Mesenchymal stem cell (in vitro differentiated cells and primary cell): ENCODE measurements at regions not wholly inside any gene's neighbourhood (a gene's known extent, or its start where the extent isn't known, plus 50 kb on each side); places are given as distances from the start of the nearest gene placed in this dataset.

Source experiments
- DNase-seq: peaks from one replicate; pipeline ENCODE4 v3.0.0-alpha.2; 2013
- H2AFZ ChIP-seq: one replicate; pipeline ENCODE4 v1.6.1; 2013; ENCODE audit warnings: low read depth, mild to moderate bottlenecking, control low read depth, inconsistent platforms, low read length, moderate library complexity
- H2AK5ac ChIP-seq: 2 replicates; pipeline ENCODE4 v1.6.1; 2013; ENCODE audit warnings: low read length, moderate library complexity, mild to moderate bottlenecking, inconsistent platforms; ENCODE audit not compliant: severe bottlenecking
- H2BK120ac ChIP-seq: one replicate; pipeline ENCODE4 v1.6.1; 2013; ENCODE audit warnings: low read depth, mild to moderate bottlenecking, inconsistent platforms, low read length, moderate library complexity
- H2BK12ac ChIP-seq, 2 experiments: one replicate each; pipeline ENCODE4 v1.6.1; 2013; ENCODE audit warnings: inconsistent platforms in 2 of 2, low read length in 2 of 2, mild to moderate bottlenecking in 2 of 2, moderate library complexity in 2 of 2, control low read depth in 1 of 2
- H2BK15ac ChIP-seq: one replicate; pipeline ENCODE4 v1.6.1; 2013; ENCODE audit warnings: mild to moderate bottlenecking, low read depth, inconsistent platforms; ENCODE audit not compliant: poor library complexity, severe bottlenecking
- H2BK5ac ChIP-seq: 2 replicates; pipeline ENCODE4 v1.6.1; 2013; ENCODE audit warnings: low read depth, mild to moderate bottlenecking, low read length, control low read depth, inconsistent platforms; ENCODE audit not compliant: poor library complexity, severe bottlenecking
- H3K14ac ChIP-seq, 2 experiments: one replicate each; pipeline ENCODE4 v1.6.1; 2013; ENCODE audit warnings: inconsistent platforms in 2 of 2, low read length in 2 of 2, control low read depth in 1 of 2, mild to moderate bottlenecking in 1 of 2, moderate library complexity in 1 of 2
- H3K18ac ChIP-seq, 2 experiments: one replicate each; pipeline ENCODE4 v1.6.1; 2013; ENCODE audit warnings: inconsistent platforms in 2 of 2, low read length in 2 of 2, control low read depth in 1 of 2, low read depth in 1 of 2, mild to moderate bottlenecking in 1 of 2
- H3K23ac ChIP-seq, 2 experiments: one replicate each; pipeline ENCODE4 v1.6.1; 2013; ENCODE audit warnings: inconsistent platforms in 2 of 2, low read length in 2 of 2, mild to moderate bottlenecking in 2 of 2, moderate library complexity in 2 of 2, control low read depth in 1 of 2
- H3K27ac ChIP-seq: 2 replicates; pipeline ENCODE4 v1.5.1; 2013; ENCODE audit warnings: mild to moderate bottlenecking, moderate library complexity, low read length, control low read depth, inconsistent platforms; ENCODE audit not compliant: poor library complexity, severe bottlenecking
- H3K27me3 ChIP-seq, 2 experiments: 2 replicates each; pipeline versions ENCODE4 v1.6.1 to v1.7.0; 2013; ENCODE audit warnings: low read length in 2 of 2, mild to moderate bottlenecking in 2 of 2, moderate library complexity in 2 of 2, control low read depth in 1 of 2, inconsistent platforms in 1 of 2; ENCODE audit not compliant: control insufficient read depth in 1 of 2, insufficient read depth in 1 of 2
- H3K36me3 ChIP-seq, 2 experiments: 2 replicates each; pipeline versions ENCODE4 v1.6.1 to v1.7.0; 2013; ENCODE audit warnings: low read length in 2 of 2, control low read depth in 1 of 2, inconsistent platforms in 1 of 2, low read depth in 1 of 2, mild to moderate bottlenecking in 1 of 2; ENCODE audit not compliant: insufficient read depth in 2 of 2, control insufficient read depth in 1 of 2
- H3K4ac ChIP-seq, 2 experiments: one replicate each; pipeline ENCODE4 v1.6.1; 2013; ENCODE audit warnings: inconsistent platforms in 2 of 2, low read length in 2 of 2, mild to moderate bottlenecking in 2 of 2, moderate library complexity in 2 of 2, control low read depth in 1 of 2, low read depth in 1 of 2
- H3K4me1 ChIP-seq: 2 replicates; pipeline ENCODE4 v1.6.1; 2013; ENCODE audit warnings: low read depth, low read length, control low read depth; ENCODE audit not compliant: control insufficient read depth, insufficient read depth
- H3K4me2 ChIP-seq: 2 replicates; pipeline ENCODE4 v1.6.1; 2013; ENCODE audit warnings: low read length, mild to moderate bottlenecking, inconsistent platforms; ENCODE audit not compliant: poor library complexity, severe bottlenecking
- H3K4me3 ChIP-seq, 2 experiments: 2 replicates each; pipeline versions ENCODE4 v1.5.1 to v1.7.0; 2013; ENCODE audit warnings: low read length in 2 of 2, mild to moderate bottlenecking in 2 of 2, control low read depth in 1 of 2, low read depth in 1 of 2; ENCODE audit not compliant: insufficient read depth in 1 of 2
- H3K79me1 ChIP-seq: replicated peaks from 2 replicates; pipeline ENCODE4 v1.6.1; 2013; ENCODE audit warnings: mild to moderate bottlenecking, control low read depth, low read length, inconsistent platforms; ENCODE audit not compliant: poor library complexity, severe bottlenecking
- H3K9ac ChIP-seq: 2 replicates; pipeline ENCODE4 v1.7.0; 2013; ENCODE audit warnings: mild to moderate bottlenecking, low read length, moderate library complexity
- H3K9me3 ChIP-seq: 2 replicates; pipeline ENCODE4 v1.7.0; 2013; ENCODE audit warnings: mild to moderate bottlenecking, low read length; ENCODE audit not compliant: control insufficient read depth
- H4K8ac ChIP-seq: one replicate; pipeline ENCODE4 v1.6.1; 2013; ENCODE audit warnings: inconsistent platforms, mild to moderate bottlenecking, low read length, moderate library complexity
- H4K91ac ChIP-seq: one replicate; pipeline ENCODE4 v1.6.1; 2013; ENCODE audit warnings: mild to moderate bottlenecking, low read length, inconsistent platforms
- WGBS: methylation state at CpG from one replicate; pipeline ENCODE4 v1.1.7; 2013; ENCODE audit warnings: mixed read lengths; 5-methylcytosine and 5-hydroxymethylcytosine counted together

GRCh38 chr7:109552017-109552416 is 982.3 kb downstream of the DNAJB9 start:
- no peaks in the 10 kb centered on the region for H3K79me1 ChIP-seq
- no peak overlapping the region for H2BK12ac ChIP-seq
- no peak overlapping the region for H2AK5ac ChIP-seq
- DNase-seq, result no peak
- no peaks in the 10 kb centered on the region for H3K36me3 ChIP-seq
- no peak overlapping the region for H3K23ac ChIP-seq
- H3K9me3 ChIP-seq, result peaks cover 9% of the 10 kb centered on the region
- no peak overlapping the region for H2BK120ac ChIP-seq
- H3K14ac ChIP-seq, result no peak overlapping the region
- H3K27ac ChIP-seq, result no peak overlapping the region
- no peak overlapping the region for H2AFZ ChIP-seq
- WGBS, result 86% methylated on average over 2 of the region's 2 CpGs
- H2BK5ac ChIP-seq, result no peak overlapping the region
- H3K27me3 ChIP-seq, result no peaks in the 10 kb centered on the region
- no peak overlapping the region for H4K8ac ChIP-seq
- H2BK15ac ChIP-seq, result no peak overlapping the region
- H3K4me1 ChIP-seq, result no peaks in the 10 kb centered on the region
- no peak overlapping the region for H3K4me2 ChIP-seq
- H3K4me3 ChIP-seq, result no peak overlapping the region
- no peak overlapping the region for H3K4ac ChIP-seq
- no peak overlapping the region for H3K9ac ChIP-seq
- no peak overlapping the region for H3K18ac ChIP-seq
- no peak overlapping the region for H4K91ac ChIP-seq

- H2BK5ac ChIP-seq, result no peak overlapping the region
- no peak overlapping the region for H3K4me3 ChIP-seq
- no peak overlapping the region for H2BK120ac ChIP-seq
- no peak overlapping the region for H3K14ac ChIP-seq
- H3K23ac ChIP-seq, result no peak overlapping the region
- no peaks in the 10 kb centered on the region for H3K79me1 ChIP-seq
- no peak overlapping the region for H3K18ac ChIP-seq
- H3K9me3 ChIP-seq, result peaks cover 13% of the 10 kb centered on the region
- WGBS, result no CpG with 5 or more reads among the region's 4 CpGs
- H3K4ac ChIP-seq, result no peak overlapping the region
- H3K9ac ChIP-seq, result no peak overlapping the region
- no peak overlapping the region for H2AK5ac ChIP-seq
- H4K8ac ChIP-seq, result no peak overlapping the region
- no peak overlapping the region for H4K91ac ChIP-seq
- H2BK12ac ChIP-seq, result no peak overlapping the region
- no peaks in the 10 kb centered on the region for H3K4me1 ChIP-seq
- H3K27me3 ChIP-seq, result no peaks in the 10 kb centered on the region
- H3K36me3 ChIP-seq, result no peaks in the 10 kb centered on the region
- H3K27ac ChIP-seq, result no peak overlapping the region
- H2AFZ ChIP-seq, result no peak overlapping the region
- H2BK15ac ChIP-seq, result no peak overlapping the region
- H3K4me2 ChIP-seq, result no peak overlapping the region
- no peak for DNase-seq
These were observed 1007.6 kb downstream of the DNAJB9 start for GRCh38 chr7:109577265-109577664.

- no peaks in the 10 kb centered on the region for H3K79me1 ChIP-seq
- H3K14ac ChIP-seq, result no peak overlapping the region
- no peak for DNase-seq
- H2BK120ac ChIP-seq, result no peak overlapping the region
- no peak overlapping the region for H2BK5ac ChIP-seq
- WGBS, result 41% methylated on average over 2 of the region's 4 CpGs
- no peak overlapping the region for H3K23ac ChIP-seq
- no peak overlapping the region for H3K4me3 ChIP-seq
- H3K4ac ChIP-seq, result no peak overlapping the region
- H3K9me3 ChIP-seq, result peaks cover 27% of the 10 kb centered on the region
- H2BK15ac ChIP-seq, result no peak overlapping the region
- no peaks in the 10 kb centered on the region for H3K4me1 ChIP-seq
- no peak overlapping the region for H4K8ac ChIP-seq
- H3K36me3 ChIP-seq, result no peaks in the 10 kb centered on the region
- H3K4me2 ChIP-seq, result no peak overlapping the region
- H4K91ac ChIP-seq, result no peak overlapping the region
- no peak overlapping the region for H3K27ac ChIP-seq
- H2AK5ac ChIP-seq, result no peak overlapping the region
- H3K27me3 ChIP-seq, result no peaks in the 10 kb centered on the region
- H2AFZ ChIP-seq, result no peak overlapping the region
- no peak overlapping the region for H2BK12ac ChIP-seq
- no peak overlapping the region for H3K9ac ChIP-seq
- no peak overlapping the region for H3K18ac ChIP-seq
These were observed 1010.2 kb downstream of the DNAJB9 start for GRCh38 chr7:109579901-109580300.

GRCh38 chr7:109582211-109582610 is 1012.5 kb downstream of the DNAJB9 start:
- no peak overlapping the region for H3K4ac ChIP-seq
- no peak overlapping the region for H2BK120ac ChIP-seq
- DNase-seq, result no peak
- H4K8ac ChIP-seq, result no peak overlapping the region
- H3K27me3 ChIP-seq, result no peaks in the 10 kb centered on the region
- no peak overlapping the region for H3K27ac ChIP-seq
- no peaks in the 10 kb centered on the region for H3K4me1 ChIP-seq
- H3K9ac ChIP-seq, result no peak overlapping the region
- H2BK5ac ChIP-seq, result no peak overlapping the region
- H3K14ac ChIP-seq, result no peak overlapping the region
- no peak overlapping the region for H3K18ac ChIP-seq
- H3K4me2 ChIP-seq, result no peak overlapping the region
- H2BK15ac ChIP-seq, result no peak overlapping the region
- no peak overlapping the region for H2BK12ac ChIP-seq
- H3K79me1 ChIP-seq, result no peaks in the 10 kb centered on the region
- no peak overlapping the region for H2AK5ac ChIP-seq
- no peak overlapping the region for H4K91ac ChIP-seq
- no peaks in the 10 kb centered on the region for H3K36me3 ChIP-seq
- peaks cover 40% of the 10 kb centered on the region for H3K9me3 ChIP-seq
- H3K23ac ChIP-seq, result no peak overlapping the region
- no peak overlapping the region for H2AFZ ChIP-seq
- no peak overlapping the region for H3K4me3 ChIP-seq
